Cardiac muscle cell (in vitro differentiated cells and primary cell): ENCODE measurements at regions not wholly inside any gene's neighbourhood (a gene's known extent, or its start where the extent isn't known, plus 50 kb on each side); places are given as distances from the start of the nearest gene placed in this dataset.

ENCODE experiments used
- DNase-seq, 2 donors: peaks; one replicate each; pipeline versions ENCODE4 v3.0.0 to v3.0.0-alpha.2; 2010 to 2017; ENCODE audit warnings: low read depth in 1 of 2, low spot score in 1 of 2
- H3K27ac ChIP-seq: fragments of 200-600 bp; sonication (generic); 2 replicates; pipeline ENCODE4 v1.5.1; 2016
- H3K27me3 ChIP-seq: fragments of 200-600 bp; sonication (generic); 2 replicates; pipeline ENCODE4 v1.6.0; 2016; ENCODE audit warnings: control low read depth
- H3K36me3 ChIP-seq: fragments of 200-600 bp; sonication (generic); 2 replicates; pipeline ENCODE4 v1.5.1; 2016; ENCODE audit warnings: control low read depth
- H3K4me1 ChIP-seq: fragments of 200-600 bp; sonication (generic); 2 replicates; pipeline ENCODE4 v1.8.1; 2017; ENCODE audit warnings: low read depth, mild to moderate bottlenecking, mixed run types
- H3K4me3 ChIP-seq: fragments of 200-600 bp; sonication (generic); 2 replicates; pipeline ENCODE4 v1.5.1; 2016; ENCODE audit warnings: mild to moderate bottlenecking
- H3K9me3 ChIP-seq: fragments of 200-600 bp; sonication (generic); 2 replicates; pipeline ENCODE4 v1.5.1; 2017; ENCODE audit warnings: low read depth, mild to moderate bottlenecking, control low read depth
- CTCF ChIP-seq: IDR thresholded peaks from 2 replicates; pipeline ENCODE4 v1.5.1; 2012; ENCODE audit warnings: low read depth, mild to moderate bottlenecking, low read length

GRCh38 chr4:8727131-8727530, 134.6 kb downstream of the CPZ start:
- H3K27me3 ChIP-seq: peaks cover 3% of the 10 kb centered on the region
- H3K4me3 ChIP-seq: no peak overlapping the region
- TF ChIP-seq CTCF: no peak
- no peak for DNase-seq
- no peaks in the 10 kb centered on the region for H3K4me1 ChIP-seq
- H3K27ac ChIP-seq: no peak overlapping the region
- H3K9me3 ChIP-seq: no peaks in the 10 kb centered on the region
- no peaks in the 10 kb centered on the region for H3K36me3 ChIP-seq

- Histone ChIP-seq H3K36me3 (no peaks in the 10 kb centered on the region), H3K4me3 (no peak overlapping the region), H3K27ac (no peak overlapping the region), H3K4me1 (no peaks in the 10 kb centered on the region), H3K27me3 (peaks cover 3% of the 10 kb centered on the region), H3K9me3 (no peaks in the 10 kb centered on the region)
- no peak for DNase-seq
- TF ChIP-seq CTCF: no peak
Observed at GRCh38 chr4:8726344-8726851, 133.8 kb downstream of the CPZ start.

GRCh38 chr4:8725845-8726244, 133.3 kb downstream of the CPZ start:
- Histone ChIP-seq H3K27me3 (peaks cover 3% of the 10 kb centered on the region), H3K27ac (no peak overlapping the region), H3K9me3 (no peaks in the 10 kb centered on the region), H3K4me1 (no peaks in the 10 kb centered on the region), H3K4me3 (no peak overlapping the region), H3K36me3 (no peaks in the 10 kb centered on the region)
- no peak for DNase-seq
- no peak for TF ChIP-seq CTCF

GRCh38 chr4:8725071-8725841, 132.7 kb downstream of the CPZ start:
- peak in 1 of 2 donors; percentile 28 for DNase-seq
- Histone ChIP-seq H3K4me3 (no peak overlapping the region), H3K9me3 (no peaks in the 10 kb centered on the region), H3K27ac (no peak overlapping the region), H3K4me1 (no peaks in the 10 kb centered on the region), H3K27me3 (peaks cover 3% of the 10 kb centered on the region), H3K36me3 (no peaks in the 10 kb centered on the region)
- no peak for TF ChIP-seq CTCF

GRCh38 chr4:8724436-8725070, 132.0 kb downstream of the CPZ start:
- Histone ChIP-seq H3K9me3 (no peaks in the 10 kb centered on the region), H3K4me3 (no peak overlapping the region), H3K27me3 (peaks cover 3% of the 10 kb centered on the region), H3K27ac (no peak overlapping the region), H3K4me1 (no peaks in the 10 kb centered on the region), H3K36me3 (no peaks in the 10 kb centered on the region)
- no peak for DNase-seq
- TF ChIP-seq CTCF: no peak
